MCF 10A (cell line): ENCODE measurements at regions not wholly inside any gene's neighbourhood (a gene's known extent, or its start where the extent isn't known, plus 50 kb on each side); places are given as distances from the start of the nearest gene placed in this dataset.
"Not testable (repeated sequence)": the region's sequence is repeated elsewhere in the genome, so short reads cannot be mapped to it uniquely, and the experiment has no call there.

ENCODE experiments used
- BruUV-seq: library from RNA; stranded (reverse); fragments of 400-500 nt; replicated peaks from 2 replicates; lab custom pipeline; 2021; lab: Mats Ljungman, UMichigan
- CTCF ChIA-PET: fragments of 300-600 bp; sonication (Branson Sonifier 250); formaldehyde crosslinking; extraction: SDS; loops from one replicate; lab custom pipeline; 2021; ENCODE audit warnings: antibody characterized with exemption, inconsistent platforms; lab: Yijun Ruan, JAX
- POLR2A ChIA-PET: fragments of 300-600, 350-650 bp; sonication (Branson Sonifier 250); formaldehyde crosslinking; extraction: SDS; loops from one replicate; lab custom pipeline; 2020; ENCODE audit warnings: antibody characterized with exemption, inconsistent platforms; lab: Yijun Ruan, JAX
- DNase-seq: peaks from one replicate; pipeline ENCODE4 v3.0.0-alpha.2; 2018; ENCODE audit not compliant: unreplicated experiment
- H3K27ac Mint-ChIP-seq: one replicate; pipeline ENCODE4 v1.8.0; 2022; ENCODE audit warnings: mild to moderate bottlenecking, low read depth, mixed read lengths; ENCODE audit not compliant: unreplicated experiment
- H3K27me3 Mint-ChIP-seq: one replicate; pipeline ENCODE4 v1.8.0; 2022; ENCODE audit warnings: mixed read lengths; ENCODE audit not compliant: insufficient read depth, unreplicated experiment
- H3K36me3 Mint-ChIP-seq: one replicate; pipeline ENCODE4 v1.8.0; 2022; ENCODE audit warnings: mild to moderate bottlenecking, moderate library complexity, mixed read lengths; ENCODE audit not compliant: insufficient read depth, unreplicated experiment
- H3K4me1 Mint-ChIP-seq: one replicate; pipeline ENCODE4 v1.8.0; 2022; ENCODE audit warnings: mixed read lengths; ENCODE audit not compliant: insufficient read depth, unreplicated experiment
- H3K4me3 Mint-ChIP-seq: one replicate; pipeline ENCODE4 v1.8.0; 2022; ENCODE audit warnings: mild to moderate bottlenecking, moderate library complexity, mixed read lengths; ENCODE audit not compliant: unreplicated experiment
- H3K9me3 Mint-ChIP-seq: one replicate; pipeline ENCODE4 v1.8.0; 2022; ENCODE audit warnings: mixed read lengths; ENCODE audit not compliant: unreplicated experiment
- intact Hi-C: fragments of 100-400 bp; cut with micrococcal nuclease; formaldehyde crosslinking; loops from 2 replicates; pipeline ENCODE4 v1.14.1; 2022
- TF ChIP-seq, protein P1 (sequence below): fragments of 200-600 bp; IDR thresholded peaks from one replicate; pipeline ENCODE4 v1.8.0; 2022; ENCODE audit warnings: antibody characterized with exemption, mild to moderate bottlenecking; ENCODE audit not compliant: unreplicated experiment

- ChIA-PET POLR2A (no interaction called here), CTCF (no interaction called here)
- TF ChIP-seq, protein P1, sequence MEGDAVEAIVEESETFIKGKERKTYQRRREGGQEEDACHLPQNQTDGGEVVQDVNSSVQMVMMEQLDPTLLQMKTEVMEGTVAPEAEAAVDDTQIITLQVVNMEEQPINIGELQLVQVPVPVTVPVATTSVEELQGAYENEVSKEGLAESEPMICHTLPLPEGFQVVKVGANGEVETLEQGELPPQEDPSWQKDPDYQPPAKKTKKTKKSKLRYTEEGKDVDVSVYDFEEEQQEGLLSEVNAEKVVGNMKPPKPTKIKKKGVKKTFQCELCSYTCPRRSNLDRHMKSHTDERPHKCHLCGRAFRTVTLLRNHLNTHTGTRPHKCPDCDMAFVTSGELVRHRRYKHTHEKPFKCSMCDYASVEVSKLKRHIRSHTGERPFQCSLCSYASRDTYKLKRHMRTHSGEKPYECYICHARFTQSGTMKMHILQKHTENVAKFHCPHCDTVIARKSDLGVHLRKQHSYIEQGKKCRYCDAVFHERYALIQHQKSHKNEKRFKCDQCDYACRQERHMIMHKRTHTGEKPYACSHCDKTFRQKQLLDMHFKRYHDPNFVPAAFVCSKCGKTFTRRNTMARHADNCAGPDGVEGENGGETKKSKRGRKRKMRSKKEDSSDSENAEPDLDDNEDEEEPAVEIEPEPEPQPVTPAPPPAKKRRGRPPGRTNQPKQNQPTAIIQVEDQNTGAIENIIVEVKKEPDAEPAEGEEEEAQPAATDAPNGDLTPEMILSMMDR = no peak
- intact Hi-C loops = no loop called here
- Mint-ChIP-seq H3K27ac (no peak overlapping the region), H3K9me3 (no peaks in the 10 kb centered on the region), H3K27me3 (peaks cover 99% of the 10 kb centered on the region), H3K36me3 (peaks cover 4% of the 10 kb centered on the region), H3K4me1 (peaks cover 9% of the 10 kb centered on the region), H3K4me3 (no peak overlapping the region)
- DNase-seq = no peak
- no TSS peak for BruUV-seq
Measured at GRCh38 chr17:36690190-36690589, 88.8 kb downstream of the MRM1 start.

- Mint-ChIP-seq H3K27ac (no peak overlapping the region), H3K36me3 (peaks cover 4% of the 10 kb centered on the region), H3K27me3 (peaks cover 96% of the 10 kb centered on the region), H3K4me3 (no peak overlapping the region), H3K4me1 (peaks cover 2% of the 10 kb centered on the region), H3K9me3 (no peaks in the 10 kb centered on the region)
- CTCF ChIA-PET = interaction anchor here (0.6 kb wide), 1 partner anchor 15 kb away, joined by 4 read pairs; no protein-coding TSS in a partner anchor
- TF ChIP-seq, protein P1 = no peak
- BruUV-seq = no TSS peak
- DNase-seq = no peak
- POLR2A ChIA-PET = no interaction called here
- intact Hi-C loops = no loop called here
Measured at GRCh38 chr17:36691606-36692005, 90.2 kb downstream of the MRM1 start.

- Mint-ChIP-seq H3K36me3 (peaks cover 4% of the 10 kb centered on the region), H3K4me1 (no peaks in the 10 kb centered on the region), H3K4me3 (no peak overlapping the region), H3K9me3 (no peaks in the 10 kb centered on the region), H3K27me3 (peaks cover 97% of the 10 kb centered on the region), H3K27ac (no peak overlapping the region)
- TF ChIP-seq, protein P1 = no peak
- ChIA-PET CTCF (no interaction called here), POLR2A (no interaction called here)
- no peak for DNase-seq
- intact Hi-C loops = no loop called here
- BruUV-seq = no TSS peak
Measured at GRCh38 chr17:36695082-36695481, 93.7 kb downstream of the MRM1 start.

GRCh38 chr17:36695710-36696109 lies 94.3 kb downstream of the MRM1 start:
- H3K4me3 Mint-ChIP-seq, H3K4me1 Mint-ChIP-seq, DNase-seq, CTCF ChIA-PET, intact Hi-C loops, H3K27ac Mint-ChIP-seq, H3K9me3 Mint-ChIP-seq, H3K36me3 Mint-ChIP-seq, POLR2A ChIA-PET, BruUV-seq: not testable (repeated sequence)
- H3K27me3 Mint-ChIP-seq = peaks cover 97% of the 10 kb centered on the region

DNA sequence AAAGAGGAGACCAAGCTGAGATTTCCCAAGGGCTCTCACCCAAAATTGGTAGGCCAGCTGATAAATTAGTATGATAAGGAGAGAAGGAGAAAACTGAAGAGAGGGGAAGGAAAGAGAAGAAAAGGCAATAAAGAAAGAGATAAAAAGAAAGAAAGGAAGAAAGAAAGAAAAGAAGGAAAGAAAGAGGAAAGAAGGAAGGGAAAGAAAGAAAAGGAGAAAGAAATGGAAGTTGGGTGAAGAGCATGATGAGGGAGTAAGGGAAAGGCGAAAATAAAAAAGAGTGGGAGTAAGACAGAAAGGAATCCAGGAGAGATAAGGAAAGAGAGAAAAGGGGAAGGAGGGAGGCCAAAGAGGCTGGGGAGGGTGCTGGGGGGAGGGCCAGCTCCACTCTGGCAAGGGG lies 95.4 kb downstream of the MRM1 start:
- POLR2A ChIA-PET = no interaction called here
- H3K4me3 Mint-ChIP-seq = no peak overlapping the region
- peaks cover 97% of the 10 kb centered on the region for H3K27me3 Mint-ChIP-seq
- intact Hi-C loops = no loop called here
- CTCF ChIA-PET = no interaction called here
- H3K4me1 Mint-ChIP-seq = no peaks in the 10 kb centered on the region
- TF ChIP-seq, protein P1 = no peak
- H3K36me3 Mint-ChIP-seq = peaks cover 9% of the 10 kb centered on the region
- no peak for DNase-seq
- H3K27ac Mint-ChIP-seq = no peak overlapping the region
- BruUV-seq = no TSS peak
- H3K9me3 Mint-ChIP-seq = no peaks in the 10 kb centered on the region
